GM23338 (cell line): ENCODE measurements at regions not wholly inside any gene's neighbourhood (a gene's known extent, or its start where the extent isn't known, plus 50 kb on each side); places are given as distances from the start of the nearest gene placed in this dataset.

Experiments used
- ATAC-seq: fragments of 200-7000 bp; cut with Tn5 transposase; 3 replicates; pipeline ENCODE4 v1.9.1; 2020
- DNase-seq: peaks from one replicate; pipeline ENCODE4 v3.0.0-alpha.2; 2015; ENCODE audit warnings: low spot score
- H2AFZ ChIP-seq: fragments of 200-600 bp; sonication (generic); 2 replicates; pipeline ENCODE4 v1.8.0; 2016; ENCODE audit warnings: antibody characterized with exemption, mild to moderate bottlenecking, moderate library complexity
- H3F3A ChIP-seq: fragments of 200-600 bp; sonication (generic); replicated peaks from 2 replicates; pipeline ENCODE4 v1.8.0; 2017; ENCODE audit warnings: antibody characterized with exemption, mixed run types, low read depth
- H3K27ac ChIP-seq: fragments of 200-600 bp; sonication (generic); 2 replicates; pipeline ENCODE4 v1.6.1; 2016; ENCODE audit warnings: low read depth
- H3K27me3 ChIP-seq: fragments of 200-600 bp; sonication (generic); 2 replicates; pipeline ENCODE4 v1.8.0; 2016; ENCODE audit warnings: mild to moderate bottlenecking, mixed run types, moderate library complexity; ENCODE audit not compliant: insufficient read depth
- H3K36me3 ChIP-seq: fragments of 200-600 bp; sonication (generic); 2 replicates; pipeline ENCODE4 v1.8.0; 2016; ENCODE audit warnings: mild to moderate bottlenecking; ENCODE audit not compliant: insufficient read depth
- H3K4me1 ChIP-seq: fragments of 200-600 bp; sonication (generic); 2 replicates; pipeline ENCODE4 v1.8.0; 2016; ENCODE audit warnings: mild to moderate bottlenecking, moderate library complexity; ENCODE audit not compliant: insufficient read depth
- H3K4me2 ChIP-seq: fragments of 200-600 bp; sonication (generic); 2 replicates; pipeline ENCODE4 v1.7.1; 2017; ENCODE audit warnings: mixed run types
- H3K4me3 ChIP-seq: fragments of 200-600 bp; sonication (generic); 2 replicates; pipeline ENCODE4 v1.6.1; 2016; ENCODE audit warnings: mixed run types
- H3K79me2 ChIP-seq: fragments of 200-600 bp; sonication (generic); replicated peaks from 2 replicates; pipeline ENCODE4 v1.8.0; 2017; ENCODE audit warnings: mild to moderate bottlenecking; ENCODE audit not compliant: insufficient read depth
- H3K9me2 ChIP-seq: fragments of 200-600 bp; sonication (generic); 2 replicates; pipeline ENCODE4 v1.8.0; 2017; ENCODE audit not compliant: insufficient read depth
- H4K20me1 ChIP-seq: fragments of 200-600 bp; sonication (generic); replicated peaks from 2 replicates; pipeline ENCODE4 v1.8.0; 2017; ENCODE audit warnings: mild to moderate bottlenecking; ENCODE audit not compliant: insufficient read depth
- H3K27ac Mint-ChIP-seq: 2 replicates; pipeline ENCODE4 v1.8.0; 2020; ENCODE audit warnings: inconsistent platforms, mild to moderate bottlenecking, moderate library complexity, mixed read lengths
- H3K27me3 Mint-ChIP-seq: 3 replicates; pipeline ENCODE4 v1.8.0; 2022; ENCODE audit warnings: low read depth, mild to moderate bottlenecking, moderate library complexity, mixed read lengths, inconsistent platforms; ENCODE audit not compliant: insufficient read depth, poor library complexity
- H3K36me3 Mint-ChIP-seq: 3 replicates; pipeline ENCODE4 v1.8.0; 2021; ENCODE audit warnings: low read depth, mild to moderate bottlenecking, inconsistent platforms, moderate library complexity, mixed read lengths
- H3K4me1 Mint-ChIP-seq: 3 replicates; pipeline ENCODE4 v1.8.0; 2020; ENCODE audit warnings: mild to moderate bottlenecking, inconsistent platforms, mixed read lengths
- H3K4me3 Mint-ChIP-seq: 3 replicates; pipeline ENCODE4 v1.8.0; 2021; ENCODE audit warnings: moderate library complexity, mild to moderate bottlenecking, inconsistent platforms, mixed read lengths
- H3K9me3 Mint-ChIP-seq: 3 replicates; pipeline ENCODE4 v1.8.0; 2020; ENCODE audit warnings: moderate library complexity, mild to moderate bottlenecking, inconsistent platforms, mixed read lengths
- CREB1 ChIP-seq: fragments of 250-450 bp; sonication (Bioruptor Pico); IDR thresholded peaks from 2 replicates; pipeline ENCODE4 v1.5.0; 2020; ENCODE audit warnings: low read depth, mild to moderate bottlenecking, moderate library complexity
- ETS1 ChIP-seq: IDR thresholded peaks from 2 replicates; pipeline ENCODE4 v1.6.1; 2016; ENCODE audit warnings: antibody characterized with exemption
- EZH2 ChIP-seq: fragments of 200-600 bp; sonication (generic); IDR thresholded peaks from one replicate; pipeline ENCODE4 v1.8.0; 2017; ENCODE audit warnings: antibody characterized with exemption, mild to moderate bottlenecking, low read depth; ENCODE audit not compliant: unreplicated experiment
- EZH2phosphoT487 ChIP-seq: fragments of 200-600 bp; sonication (generic); IDR thresholded peaks from one replicate; pipeline ENCODE4 v1.8.1; 2018; ENCODE audit warnings: antibody characterized with exemption; ENCODE audit not compliant: unreplicated experiment
- JUNB ChIP-seq: IDR thresholded peaks from one replicate; pipeline ENCODE4 v1.6.1; 2016; ENCODE audit warnings: antibody characterized with exemption; ENCODE audit not compliant: unreplicated experiment
- NANOG ChIP-seq: IDR thresholded peaks from 2 replicates; pipeline ENCODE4 v1.6.1; 2016; ENCODE audit warnings: antibody characterized with exemption, borderline replicate concordance
- REST ChIP-seq: IDR thresholded peaks from one replicate; pipeline ENCODE4 v1.6.1; 2018; ENCODE audit warnings: antibody characterized with exemption; ENCODE audit not compliant: unreplicated experiment
- STAT1 ChIP-seq: IDR thresholded peaks from one replicate; pipeline ENCODE4 v1.6.1; 2016; ENCODE audit warnings: antibody characterized with exemption; ENCODE audit not compliant: unreplicated experiment
- ZNF114 ChIP-seq: fragments of 250-450 bp; sonication (Bioruptor Pico); IDR thresholded peaks from 2 replicates; pipeline ENCODE4 v1.5.0; 2020; ENCODE audit warnings: mild to moderate bottlenecking, moderate library complexity
- ZNF331 ChIP-seq: fragments of 250-450 bp; sonication (Bioruptor Pico); IDR thresholded peaks from 2 replicates; pipeline ENCODE4 v1.5.0; 2020; ENCODE audit warnings: low read depth, mild to moderate bottlenecking, moderate library complexity
- ZNF462 ChIP-seq: fragments of 250-450 bp; sonication (Bioruptor Pico); IDR thresholded peaks from 2 replicates; pipeline ENCODE4 v1.5.0; 2020; ENCODE audit warnings: mild to moderate bottlenecking, moderate library complexity
- TF ChIP-seq, protein P1 (sequence below), 2 experiments: fragments of 200-600 bp in 1 of 2; sonication (generic) in 1 of 2; conservative IDR thresholded peaks; 2 replicates each; pipeline versions ENCODE4 v1.5.1 to v1.6.1; 2016 to 2017; ENCODE audit warnings: antibody characterized with exemption in 2 of 2, low read depth in 2 of 2, mild to moderate bottlenecking in 2 of 2, moderate library complexity in 1 of 2

GRCh38 chr10:27359792-27360355 is 119.3 kb upstream of the ACBD5 start (continued):
- TF ChIP-seq ZNF462 (CRISPR knock-in tag) (no peak), STAT1 (no peak), JUNB (no peak), ZNF114 (CRISPR knock-in tag) (no peak)

DNA sequence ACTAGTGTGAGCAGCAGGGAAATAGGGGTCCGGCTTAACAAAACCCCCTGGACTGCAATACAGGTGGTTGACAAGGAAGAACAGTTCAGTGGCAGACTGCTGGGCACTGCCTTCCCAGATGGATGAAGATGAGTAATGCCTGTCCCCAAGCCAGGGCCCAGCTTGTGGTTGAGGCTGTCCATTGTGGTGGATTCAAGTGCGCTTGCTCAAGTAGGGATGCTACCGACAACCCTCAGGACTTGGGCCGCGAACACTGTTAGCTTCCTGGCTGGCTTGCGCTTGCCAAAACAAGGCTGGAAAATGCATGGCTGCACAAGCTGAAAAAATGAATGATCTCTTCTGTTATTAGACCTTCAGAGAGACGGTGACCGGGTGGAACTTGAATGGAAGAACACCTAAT is 116.1 kb upstream of the ACBD5 start:
- no peaks in the 10 kb centered on the region for H3K9me3 Mint-ChIP-seq
- H2AFZ ChIP-seq, result no peak overlapping the region
- no peaks in the 10 kb centered on the region for H3K27me3 Mint-ChIP-seq
- no peak for ATAC-seq
- H3K27ac ChIP-seq, result no peak overlapping the region
- H3K4me1 Mint-ChIP-seq, result peaks cover 22% of the 10 kb centered on the region
- no peaks in the 10 kb centered on the region for H3K36me3 ChIP-seq
- no peaks in the 10 kb centered on the region for H3K27me3 ChIP-seq
- H3K4me3 ChIP-seq, result no peak overlapping the region
- no peak overlapping the region for H3K27ac Mint-ChIP-seq
- no peaks in the 10 kb centered on the region for H3K36me3 Mint-ChIP-seq
- DNase-seq, result no peak
- H3K4me3 Mint-ChIP-seq, result no peak overlapping the region
- H3K9me2 ChIP-seq, result no peaks in the 10 kb centered on the region
- H3F3A ChIP-seq, result no peaks in the 10 kb centered on the region
- peaks cover 5% of the 10 kb centered on the region for H3K4me1 ChIP-seq
- no peak overlapping the region for H3K4me2 ChIP-seq
- no peaks in the 10 kb centered on the region for H4K20me1 ChIP-seq
- no peaks in the 10 kb centered on the region for H3K79me2 ChIP-seq
- no peak for TF ChIP-seq EZH2phosphoT487
- no peak for TF ChIP-seq REST
- TF ChIP-seq CREB1 (CRISPR knock-in tag), result no peak
- TF ChIP-seq ZNF114 (CRISPR knock-in tag), result no peak
- no peak for TF ChIP-seq EZH2
- no peak for TF ChIP-seq JUNB
- no peak for TF ChIP-seq ETS1
- TF ChIP-seq NANOG, result no peak
- no peak for TF ChIP-seq ZNF331 (CRISPR knock-in tag)
- TF ChIP-seq, protein P1, sequence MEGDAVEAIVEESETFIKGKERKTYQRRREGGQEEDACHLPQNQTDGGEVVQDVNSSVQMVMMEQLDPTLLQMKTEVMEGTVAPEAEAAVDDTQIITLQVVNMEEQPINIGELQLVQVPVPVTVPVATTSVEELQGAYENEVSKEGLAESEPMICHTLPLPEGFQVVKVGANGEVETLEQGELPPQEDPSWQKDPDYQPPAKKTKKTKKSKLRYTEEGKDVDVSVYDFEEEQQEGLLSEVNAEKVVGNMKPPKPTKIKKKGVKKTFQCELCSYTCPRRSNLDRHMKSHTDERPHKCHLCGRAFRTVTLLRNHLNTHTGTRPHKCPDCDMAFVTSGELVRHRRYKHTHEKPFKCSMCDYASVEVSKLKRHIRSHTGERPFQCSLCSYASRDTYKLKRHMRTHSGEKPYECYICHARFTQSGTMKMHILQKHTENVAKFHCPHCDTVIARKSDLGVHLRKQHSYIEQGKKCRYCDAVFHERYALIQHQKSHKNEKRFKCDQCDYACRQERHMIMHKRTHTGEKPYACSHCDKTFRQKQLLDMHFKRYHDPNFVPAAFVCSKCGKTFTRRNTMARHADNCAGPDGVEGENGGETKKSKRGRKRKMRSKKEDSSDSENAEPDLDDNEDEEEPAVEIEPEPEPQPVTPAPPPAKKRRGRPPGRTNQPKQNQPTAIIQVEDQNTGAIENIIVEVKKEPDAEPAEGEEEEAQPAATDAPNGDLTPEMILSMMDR (conservative IDR thresholded peaks at IDR 0.05; ENCODE audit: low read depth in 2 of 2), result no peak
- TF ChIP-seq STAT1, result no peak
